GM21825 (cell line): ENCODE measurements at regions not wholly inside any gene's neighbourhood (a gene's known extent, or its start where the extent isn't known, plus 50 kb on each side); places are given as distances from the start of the nearest gene placed in this dataset.

Source experiments
- ATAC-seq: cut with Tn5 transposase; IDR thresholded peaks from one replicate; pipeline ENCODE4 v1.9.1; 2021; ENCODE audit warnings: mild to moderate bottlenecking, moderate library complexity; ENCODE audit not compliant: unreplicated experiment

DNA sequence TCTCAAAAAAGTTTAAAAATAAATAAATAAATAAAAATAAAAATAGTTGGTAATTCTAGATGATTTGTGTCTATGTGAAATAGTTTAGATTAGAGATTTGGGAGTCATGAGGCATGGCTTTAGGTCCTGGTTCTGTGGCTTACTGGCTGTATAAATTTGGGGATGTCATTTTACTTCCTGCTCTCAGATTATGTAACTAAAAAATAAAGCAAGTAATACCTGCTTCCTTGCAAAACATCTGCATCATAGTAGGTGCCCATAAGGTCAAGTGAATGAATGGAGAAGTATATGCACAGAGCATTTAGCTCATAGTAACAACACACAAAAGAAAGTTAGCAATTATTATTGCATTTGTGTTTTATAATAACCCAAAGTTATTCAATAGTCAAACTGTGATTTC lies 287.7 kb upstream of the TLE4 start:
- ATAC-seq: no peak

DNA sequence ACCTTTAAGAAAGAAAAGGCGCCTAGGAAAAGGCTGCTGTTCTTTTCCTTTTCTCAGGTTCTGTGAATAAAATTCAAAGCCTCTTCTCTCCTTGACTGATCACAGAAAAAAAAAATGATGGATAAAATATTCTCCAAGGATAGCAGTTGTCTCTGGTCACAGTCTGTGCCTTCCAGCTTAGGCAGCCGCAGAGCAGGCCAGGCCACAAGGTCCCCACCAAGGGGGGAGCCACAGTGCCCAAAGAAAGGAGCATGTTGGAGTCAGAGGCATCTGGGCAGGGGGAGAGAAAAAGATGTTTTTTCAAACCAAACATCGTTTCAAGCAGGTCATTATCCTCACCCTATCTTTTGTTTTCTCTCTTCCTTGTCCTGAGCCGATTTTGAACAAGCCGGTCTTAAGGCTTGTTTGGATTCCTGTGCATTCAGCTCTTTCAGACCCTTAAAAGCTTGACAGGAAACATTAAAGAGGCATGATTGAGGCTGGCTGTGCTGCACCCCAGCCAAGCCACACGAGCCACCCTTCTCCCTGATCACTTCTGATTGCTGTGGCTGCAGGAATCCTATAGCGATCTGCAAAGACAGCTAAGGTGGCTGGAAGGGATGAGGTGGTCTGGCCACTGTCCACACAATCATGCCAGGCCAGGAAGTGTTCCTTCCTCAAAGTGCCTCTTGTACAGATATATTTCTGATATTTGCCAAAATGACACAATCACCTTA lies 284.6 kb upstream of the TLE4 start:
- no peak for ATAC-seq

DNA sequence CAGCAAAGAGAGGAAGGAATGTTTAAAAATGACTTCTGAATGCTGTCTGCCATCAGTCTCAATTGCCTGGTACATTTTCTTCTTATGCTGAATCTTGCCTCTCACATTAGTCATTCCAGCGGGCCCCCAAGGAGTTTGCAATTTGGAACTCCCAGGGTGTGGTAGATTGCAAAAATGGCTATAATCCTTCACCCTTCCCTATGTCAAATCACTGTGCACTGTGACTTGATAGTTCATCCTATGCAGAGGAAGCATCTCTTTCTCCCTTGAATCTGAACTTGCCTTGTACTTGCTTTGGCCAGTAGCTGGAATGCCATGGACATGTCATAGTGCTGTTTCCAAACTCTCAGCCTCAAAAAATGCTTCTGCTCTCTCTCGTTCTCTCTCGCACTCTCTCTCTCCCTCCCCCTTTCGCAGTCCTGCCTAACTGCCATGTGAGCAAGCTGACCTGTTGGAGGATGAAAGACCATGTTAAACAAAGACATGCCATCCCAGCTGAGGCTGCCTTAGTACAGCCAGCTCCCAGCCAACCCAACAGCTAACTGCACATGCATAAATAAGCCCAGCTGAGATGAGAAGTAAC lies 284.0 kb upstream of the TLE4 start:
- ATAC-seq: no peak

DNA sequence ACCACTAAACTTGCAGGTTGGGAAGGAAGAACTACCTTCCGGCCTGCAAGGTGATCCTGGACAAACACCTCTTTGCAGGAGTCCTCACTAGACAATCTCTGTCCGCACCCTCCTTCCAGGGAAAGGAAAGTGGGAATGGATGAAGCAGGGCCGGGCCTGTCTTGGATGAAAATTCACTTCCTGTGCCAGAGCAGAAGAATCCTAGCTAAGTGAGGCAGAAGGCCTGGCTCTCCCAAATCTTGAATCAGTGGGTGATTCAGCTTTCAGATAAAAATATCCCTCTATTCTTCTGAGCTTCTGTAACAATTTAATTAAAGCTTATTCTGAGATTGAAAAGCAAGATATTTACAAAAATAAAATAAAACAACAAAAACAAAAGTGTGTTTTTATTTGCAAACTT lies 281.9 kb upstream of the TLE4 start:
- ATAC-seq: no peak

DNA sequence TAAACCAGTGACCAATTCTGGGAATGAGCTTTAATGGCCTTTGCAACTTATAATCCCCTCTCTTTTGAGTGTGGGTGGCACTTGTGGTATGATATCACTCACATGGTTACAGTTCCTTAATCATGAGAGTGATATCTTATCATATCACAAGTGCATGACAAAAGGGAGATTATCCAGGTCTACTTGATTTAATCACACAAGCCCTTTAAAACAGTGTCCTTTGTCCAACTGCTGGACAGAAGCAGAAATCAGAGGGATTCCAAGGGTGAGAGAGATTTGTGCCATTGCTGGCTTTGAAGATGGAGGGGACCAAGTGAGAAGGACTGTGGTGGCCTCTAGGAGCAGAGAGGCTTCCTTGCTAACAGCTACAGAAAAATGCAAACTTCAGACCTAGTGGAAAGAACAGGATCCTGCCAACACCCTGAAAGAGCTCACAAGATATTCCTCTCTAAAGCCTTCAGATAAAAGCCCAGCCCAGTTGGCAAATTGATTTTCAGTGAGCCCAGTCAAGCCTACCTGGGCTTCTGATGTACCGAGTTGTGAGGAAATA lies 279.0 kb upstream of the TLE4 start:
- ATAC-seq: no peak

DNA sequence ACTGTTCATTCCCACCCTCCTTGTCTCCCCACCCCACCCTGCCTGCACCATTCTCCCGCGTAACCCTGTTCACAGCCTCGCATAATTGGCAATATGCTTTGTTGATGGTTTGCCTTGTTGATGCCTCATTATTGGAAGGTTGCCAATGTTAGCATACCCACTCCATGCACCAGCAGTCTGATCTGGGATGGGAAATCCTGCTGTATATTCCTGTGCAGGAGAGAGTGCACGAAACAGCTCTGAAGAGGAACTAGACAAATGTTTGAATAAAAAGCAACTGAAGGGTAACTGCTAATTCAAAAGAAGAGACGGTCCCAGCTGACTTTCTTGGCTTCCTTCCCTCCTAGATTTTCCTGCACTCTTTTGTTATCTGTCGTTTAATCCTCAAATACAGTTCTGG lies 271.7 kb upstream of the TLE4 start:
- no peak for ATAC-seq

DNA sequence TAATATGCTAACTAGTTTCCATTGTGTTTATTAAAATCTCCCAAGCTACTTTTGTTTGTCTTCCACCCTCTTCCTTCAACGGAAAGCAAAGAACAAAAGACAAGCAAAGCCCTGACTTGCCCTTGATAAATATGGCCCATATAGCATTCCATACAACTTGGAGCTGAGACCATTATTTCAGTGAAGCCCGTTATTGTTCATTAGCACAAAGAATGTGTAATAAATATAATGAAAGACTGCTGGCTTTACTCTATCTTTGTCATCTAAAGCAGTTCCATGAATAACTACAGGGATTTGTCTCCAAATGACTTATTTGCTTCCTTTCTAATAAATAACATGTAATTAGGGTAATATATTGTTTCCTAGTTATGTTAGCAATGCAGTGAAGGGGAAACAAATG lies 270.7 kb upstream of the TLE4 start:
- no peak for ATAC-seq

DNA sequence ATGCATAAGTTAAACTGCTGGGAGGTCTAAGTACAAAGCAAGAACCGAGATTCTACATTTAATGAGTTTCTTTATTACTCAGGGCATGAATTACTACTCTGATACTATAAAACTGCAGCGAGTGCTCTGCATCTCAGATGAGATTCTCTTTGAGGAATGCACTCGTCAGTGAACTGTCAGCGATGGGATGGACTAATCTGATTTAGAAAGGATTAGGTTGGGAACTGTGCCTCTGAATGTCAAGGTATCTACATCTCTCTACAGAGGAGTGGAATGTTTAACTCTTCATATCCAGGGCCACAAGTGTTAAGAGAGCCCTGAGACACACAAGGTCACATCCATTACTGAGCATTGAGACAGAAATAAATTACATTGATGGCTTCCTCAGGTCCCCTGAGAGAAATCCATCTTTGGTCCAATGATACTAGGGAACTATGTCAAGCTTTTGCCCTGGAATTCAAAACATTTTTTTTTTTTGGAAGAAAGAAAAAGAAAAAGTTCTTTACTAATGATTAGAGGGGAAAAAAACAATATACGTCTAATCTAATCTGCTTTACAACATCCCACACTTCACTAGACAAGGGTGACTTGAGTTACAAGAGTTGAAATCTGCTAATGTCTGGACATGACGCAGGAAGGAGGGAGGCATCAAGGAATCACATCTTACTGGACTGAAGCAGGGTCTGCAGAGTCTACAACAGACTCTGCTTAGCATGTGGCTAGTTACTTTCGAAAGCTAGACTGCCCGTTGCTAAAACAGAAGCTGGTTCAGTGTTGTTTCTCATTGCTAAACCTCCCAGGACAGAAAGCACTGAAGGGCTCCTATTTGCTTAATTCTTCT lies 270.0 kb upstream of the TLE4 start:
- no peak for ATAC-seq

DNA sequence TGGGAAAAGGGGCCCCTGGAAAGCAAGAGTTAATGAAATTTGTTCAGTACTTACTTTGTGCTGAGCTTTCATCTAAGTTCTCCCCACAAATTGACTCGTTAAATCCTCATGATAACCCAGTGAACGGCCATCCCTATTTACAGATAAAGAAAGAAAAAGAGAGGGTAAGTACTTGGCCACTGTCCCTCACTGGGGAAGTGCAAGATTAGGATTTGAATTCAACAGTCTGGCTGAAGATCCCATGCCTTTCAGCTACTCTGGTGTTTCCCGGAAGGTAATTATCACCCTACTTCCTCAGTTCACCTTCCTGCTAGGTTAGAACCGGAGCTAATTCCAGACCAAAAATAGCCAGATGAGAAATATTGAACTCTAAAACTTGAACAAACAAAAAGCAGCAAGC lies 269.2 kb upstream of the TLE4 start:
- ATAC-seq: no peak

DNA sequence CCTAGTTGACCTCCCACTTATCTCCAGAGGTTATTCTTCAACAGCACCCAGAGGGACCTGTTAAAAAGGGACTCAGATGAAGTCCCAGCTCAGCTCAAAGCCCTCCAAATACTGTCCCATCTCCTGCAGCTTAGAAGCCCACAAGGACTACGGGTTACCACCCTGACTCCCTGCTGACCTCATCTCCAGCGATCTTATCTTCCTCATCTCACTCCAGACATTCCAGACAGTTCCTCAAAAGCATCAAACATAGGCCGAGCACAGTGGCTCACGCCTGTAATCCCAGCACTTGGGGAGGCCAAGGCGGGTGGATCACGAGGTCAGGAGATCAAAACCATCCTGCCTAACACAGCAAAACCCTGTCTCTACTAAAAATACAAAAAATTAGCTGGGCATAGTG lies 263.8 kb upstream of the TLE4 start:
- ATAC-seq: no peak

DNA sequence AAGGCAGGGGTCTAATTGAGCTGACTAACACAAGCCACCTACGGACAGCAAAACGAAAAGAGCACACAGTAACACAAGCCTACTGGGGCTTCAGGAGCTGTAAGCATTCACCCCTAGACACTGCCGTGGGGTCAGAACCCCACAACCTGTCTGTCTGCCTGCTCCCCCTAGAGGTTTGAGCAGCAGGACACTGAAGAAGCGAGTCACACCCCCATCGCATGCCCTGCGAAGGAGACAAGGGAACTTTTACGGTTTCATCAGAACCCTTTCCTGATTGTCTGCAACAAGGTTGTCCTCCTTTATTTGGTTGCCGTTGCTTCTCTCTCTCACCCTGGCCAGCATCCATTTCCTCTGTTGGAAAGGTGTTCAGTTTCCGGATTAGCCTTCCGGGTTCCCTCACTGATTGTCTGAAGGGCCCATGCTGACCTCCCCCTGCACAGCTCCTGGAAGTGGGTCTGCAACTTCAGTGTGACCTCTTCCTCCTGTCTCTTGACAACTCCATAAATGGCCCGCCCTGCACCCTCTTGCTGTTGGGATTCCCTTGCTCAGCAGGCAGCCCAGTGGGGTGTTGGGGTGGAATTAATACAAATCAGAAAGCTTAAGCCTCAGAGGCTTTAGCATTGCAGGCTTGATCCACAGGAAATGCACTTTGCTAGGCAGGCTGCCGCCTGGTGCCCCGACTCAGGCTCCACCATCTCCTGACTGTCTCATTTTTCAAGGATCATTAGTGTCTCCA lies 258.9 kb upstream of the TLE4 start:
- ATAC-seq: no peak

DNA sequence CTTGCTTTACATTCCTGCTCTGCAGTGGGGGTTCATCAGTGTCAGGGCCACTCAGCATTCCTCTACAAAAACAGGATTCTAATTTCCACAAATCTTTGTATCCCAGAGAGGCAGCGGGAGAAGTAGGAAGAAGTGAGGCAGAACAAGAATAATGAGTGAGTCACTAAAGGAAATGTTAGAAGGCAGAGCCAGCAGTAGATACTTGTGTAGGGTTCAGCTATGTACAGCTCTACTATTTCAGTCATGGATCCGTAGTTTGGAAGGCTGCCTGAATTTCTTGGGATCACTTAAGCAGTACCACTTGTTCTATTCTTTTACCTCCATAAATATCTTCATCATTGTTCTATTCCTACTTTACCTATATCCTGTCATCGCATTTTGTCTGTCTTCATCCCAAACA lies 246.3 kb upstream of the TLE4 start:
- no peak for ATAC-seq

DNA sequence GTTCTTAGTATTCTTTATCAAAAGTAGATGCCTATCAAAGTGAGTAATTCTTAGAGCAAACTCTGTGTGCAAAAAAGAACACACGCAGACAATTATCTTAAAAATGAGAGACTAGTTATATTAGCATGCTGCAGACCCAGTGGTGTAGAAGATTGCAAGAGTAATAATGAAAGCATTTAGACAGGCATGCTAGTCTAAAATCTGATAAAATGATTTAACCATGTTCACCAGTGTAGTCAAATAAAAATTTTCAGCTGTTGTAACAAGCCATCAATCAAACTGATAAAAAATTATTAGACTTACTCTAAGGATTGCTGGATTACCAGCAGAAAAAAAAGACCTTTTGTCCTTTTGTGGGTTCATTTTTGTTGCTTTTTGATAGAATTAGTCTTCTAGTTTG lies 241.9 kb upstream of the TLE4 start:
- ATAC-seq: no peak

DNA sequence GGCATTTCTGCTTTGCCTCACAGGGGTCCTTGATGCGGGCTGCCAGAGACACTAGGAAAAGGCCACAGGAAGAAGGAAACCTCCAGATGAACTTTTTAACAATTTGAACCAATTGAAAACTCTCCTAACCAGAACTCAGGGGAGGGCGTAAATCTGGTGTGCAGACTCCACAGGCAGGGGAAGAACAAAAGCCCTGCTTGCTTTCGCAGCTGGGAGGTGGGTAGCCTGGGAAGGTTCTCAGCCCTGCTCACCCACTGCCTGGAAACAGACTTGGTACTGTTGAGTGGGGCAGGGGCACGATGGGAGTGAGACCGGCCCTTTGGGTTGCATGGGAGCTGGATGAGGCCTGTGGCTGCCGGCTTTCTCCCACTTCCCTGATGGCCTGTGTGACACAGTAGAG lies 237.8 kb upstream of the TLE4 start:
- no peak for ATAC-seq

DNA sequence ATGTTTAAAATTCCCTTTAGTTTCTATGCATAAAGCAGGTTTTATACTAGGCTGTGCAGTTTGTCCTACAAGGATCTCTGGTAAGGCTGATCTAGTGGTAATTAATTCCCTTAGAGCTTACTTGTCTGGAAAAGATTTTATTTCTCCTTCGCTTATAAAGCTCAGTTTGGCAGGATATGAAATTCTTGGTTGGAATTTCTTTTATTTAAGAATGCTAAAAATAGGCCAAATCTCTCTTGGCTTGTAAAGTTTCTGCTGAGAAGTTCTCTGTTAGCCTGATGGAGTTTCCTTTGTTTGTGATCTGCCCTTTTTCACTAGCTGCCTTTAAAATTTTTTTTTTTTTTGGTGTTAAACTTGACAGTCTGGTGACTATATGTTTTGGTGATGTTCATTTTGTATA lies 237.1 kb upstream of the TLE4 start:
- ATAC-seq: no peak

DNA sequence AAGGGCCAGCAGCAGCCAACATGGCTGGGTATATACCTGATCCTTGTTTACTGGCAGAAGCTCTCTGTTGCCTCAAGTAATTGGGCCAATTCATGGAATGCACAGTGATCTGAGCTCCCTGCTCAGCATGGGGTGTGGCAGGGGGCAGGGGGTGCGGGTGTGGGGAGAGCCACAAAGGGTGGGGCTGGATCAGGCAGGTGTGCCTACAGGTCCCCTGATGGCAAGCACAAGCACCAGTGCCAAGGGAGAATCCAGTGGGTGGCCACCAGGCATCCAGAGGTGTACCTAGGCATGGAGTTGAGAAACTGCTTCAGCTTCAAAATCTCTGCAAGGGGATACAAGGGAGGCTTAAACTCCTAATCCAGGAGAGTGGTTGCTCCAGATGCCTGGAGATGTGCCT lies 235.8 kb upstream of the TLE4 start:
- no peak for ATAC-seq

DNA sequence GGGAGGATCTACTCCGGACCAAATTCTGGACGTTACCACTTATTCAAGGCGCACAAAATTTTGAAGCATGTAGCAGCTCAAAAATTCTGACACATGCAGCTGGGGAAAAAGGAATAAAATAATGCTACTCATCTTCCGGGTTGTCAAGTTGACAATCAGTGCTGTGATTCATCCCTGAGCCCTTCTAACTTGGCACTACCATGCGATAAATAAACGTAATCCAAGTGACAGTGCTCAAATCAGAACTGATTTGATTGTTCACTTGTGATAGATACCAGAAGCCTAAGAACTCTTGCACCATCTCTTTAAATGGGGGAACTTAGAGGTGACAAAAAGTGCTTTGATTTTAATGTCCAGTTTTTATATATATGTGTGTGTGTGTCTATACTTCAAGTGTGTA lies 230.2 kb upstream of the TLE4 start:
- ATAC-seq: no peak

DNA sequence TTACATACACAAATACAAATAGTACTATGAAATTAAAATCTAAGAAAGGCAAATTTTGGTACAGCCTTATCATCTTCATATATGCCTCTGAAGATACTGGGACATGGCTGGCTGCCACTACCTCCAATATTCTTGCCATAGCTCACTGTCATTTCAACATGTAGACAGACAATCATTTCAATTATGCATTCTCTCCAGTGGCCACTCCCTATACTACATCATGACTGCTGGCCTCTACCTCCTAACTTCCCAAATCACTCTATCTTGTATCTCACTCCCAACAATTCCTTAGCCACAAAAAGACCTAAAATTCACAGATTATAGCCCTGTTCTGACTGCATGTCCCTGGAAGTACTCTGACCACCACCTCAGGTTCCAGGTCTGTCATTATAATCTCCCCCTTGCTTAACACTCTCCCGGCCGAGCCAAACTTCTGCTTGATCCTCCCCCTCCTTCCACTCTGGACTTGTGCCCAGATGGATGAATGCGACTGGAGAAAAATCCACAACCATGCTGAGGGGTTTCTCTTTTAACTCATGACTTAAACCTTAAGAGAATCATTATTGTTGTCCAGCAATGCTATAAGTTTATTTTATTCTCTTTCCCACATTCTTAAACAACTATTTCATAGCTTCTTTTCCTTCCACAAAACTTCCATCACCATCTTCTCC lies 225.3 kb upstream of the TLE4 start:
- ATAC-seq: no peak

DNA sequence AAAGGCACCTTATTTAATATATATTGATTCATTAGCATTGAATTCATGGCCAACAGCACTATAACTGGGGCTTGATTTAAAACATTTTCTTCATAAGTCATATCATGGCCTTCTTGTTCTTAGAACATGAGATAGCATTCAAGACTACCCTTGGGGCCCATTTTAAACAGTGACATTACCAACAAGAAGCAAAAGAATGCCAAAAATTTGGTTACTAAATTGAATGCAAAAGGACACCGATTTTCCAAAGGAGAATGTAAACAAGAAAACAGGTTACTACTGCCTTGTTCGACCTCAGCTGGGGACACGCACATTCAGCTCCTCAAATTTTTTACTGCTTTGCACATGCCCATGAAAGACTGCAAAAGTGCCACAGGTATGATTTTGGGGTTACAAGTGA lies 219.4 kb upstream of the TLE4 start:
- ATAC-seq: no peak

DNA sequence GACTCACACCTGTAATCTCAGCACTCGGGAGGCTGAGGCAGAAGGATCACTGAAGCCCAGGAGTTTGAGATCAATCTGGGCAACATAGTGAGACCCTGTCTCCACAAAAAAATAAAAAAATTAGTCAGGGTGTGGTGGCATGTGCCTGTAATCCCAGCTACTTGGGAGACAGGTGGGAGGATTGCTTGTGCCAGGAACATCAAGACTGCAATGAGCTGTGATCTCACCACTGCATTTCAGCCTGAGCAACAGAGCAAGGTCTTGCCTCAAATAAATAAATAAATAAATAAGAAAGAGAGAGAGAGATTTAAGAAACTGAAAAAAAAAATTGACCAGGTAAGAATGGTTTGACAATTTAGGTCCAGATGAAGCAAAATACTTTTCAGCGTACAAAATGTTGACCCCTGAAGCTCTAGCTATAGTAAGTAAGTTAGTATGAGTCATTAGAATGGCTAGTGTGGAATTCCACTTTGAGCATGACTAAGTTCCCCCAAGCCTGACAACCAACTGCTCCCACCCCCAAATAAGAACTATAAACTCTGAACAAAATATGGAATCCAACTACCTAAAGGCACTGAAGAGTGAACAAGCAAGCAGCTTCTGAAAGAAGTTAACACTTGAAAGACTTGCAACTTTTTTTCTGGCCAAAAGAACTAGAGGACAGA lies 217.8 kb upstream of the TLE4 start:
- no peak for ATAC-seq
